ENCODE measurements at regions not wholly inside any gene's neighbourhood (a gene's known extent, or its start where the extent isn't known, plus 50 kb on each side); places are given as distances from the start of the nearest gene placed in this dataset.
"Not testable (repeated sequence)": the region's sequence is repeated elsewhere in the genome, so short reads cannot be mapped to it uniquely, and the experiment has no call there.

- no peak for DNase-seq (ENCODE audit: low read depth)
Measured at GRCh38 chr5:103385722-103386121, 127.2 kb downstream of the MACIR start.

GRCh38 chr5:103377638-103378037 lies 119.1 kb downstream of the MACIR start:
- DNase-seq (ENCODE audit: low read depth); H3K4me3 ChIP-seq (ENCODE audit: low read depth, low read length): not testable (repeated sequence)

More at GRCh38 chr5:103385722-103386121, 127.2 kb downstream of the MACIR start:
- no peak overlapping the region for H3K4me3 ChIP-seq (ENCODE audit: low read depth, low read length)
- TF ChIP-seq, protein P1, sequence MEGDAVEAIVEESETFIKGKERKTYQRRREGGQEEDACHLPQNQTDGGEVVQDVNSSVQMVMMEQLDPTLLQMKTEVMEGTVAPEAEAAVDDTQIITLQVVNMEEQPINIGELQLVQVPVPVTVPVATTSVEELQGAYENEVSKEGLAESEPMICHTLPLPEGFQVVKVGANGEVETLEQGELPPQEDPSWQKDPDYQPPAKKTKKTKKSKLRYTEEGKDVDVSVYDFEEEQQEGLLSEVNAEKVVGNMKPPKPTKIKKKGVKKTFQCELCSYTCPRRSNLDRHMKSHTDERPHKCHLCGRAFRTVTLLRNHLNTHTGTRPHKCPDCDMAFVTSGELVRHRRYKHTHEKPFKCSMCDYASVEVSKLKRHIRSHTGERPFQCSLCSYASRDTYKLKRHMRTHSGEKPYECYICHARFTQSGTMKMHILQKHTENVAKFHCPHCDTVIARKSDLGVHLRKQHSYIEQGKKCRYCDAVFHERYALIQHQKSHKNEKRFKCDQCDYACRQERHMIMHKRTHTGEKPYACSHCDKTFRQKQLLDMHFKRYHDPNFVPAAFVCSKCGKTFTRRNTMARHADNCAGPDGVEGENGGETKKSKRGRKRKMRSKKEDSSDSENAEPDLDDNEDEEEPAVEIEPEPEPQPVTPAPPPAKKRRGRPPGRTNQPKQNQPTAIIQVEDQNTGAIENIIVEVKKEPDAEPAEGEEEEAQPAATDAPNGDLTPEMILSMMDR (IDR thresholded peaks at IDR 0.05; ENCODE audit: control insufficient read depth, extremely low read depth, insufficient read depth) = peak; percentile 18; the same call in 1 of the 2 replicates

GRCh38 chr5:103375863-103376591 lies 117.5 kb downstream of the MACIR start:
- H3K4me3 ChIP-seq (ENCODE audit: low read depth, low read length) = no peak overlapping the region
- TF ChIP-seq, protein P1 (IDR thresholded peaks at IDR 0.05; ENCODE audit: control insufficient read depth, extremely low read depth, insufficient read depth) = no peak
- DNase-seq (ENCODE audit: low read depth) = no peak

DNA sequence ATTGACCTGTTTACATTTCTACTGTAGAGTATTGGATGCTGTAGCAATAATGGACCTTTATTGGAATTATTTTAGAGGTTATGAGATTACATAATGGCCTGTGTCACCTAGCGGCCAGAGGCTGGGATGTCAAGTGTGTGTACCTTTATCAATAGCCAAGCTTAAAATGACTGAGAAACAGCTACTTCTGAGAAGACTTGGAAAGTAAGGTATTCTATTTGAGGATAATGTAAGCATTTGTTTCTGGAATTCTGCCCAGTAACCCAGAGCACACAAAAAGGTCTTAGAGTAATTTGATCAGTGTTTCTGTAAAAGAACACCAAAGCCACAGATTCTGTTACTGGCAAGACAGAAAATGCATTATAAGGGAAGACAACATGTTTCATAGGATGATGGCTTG lies 116.8 kb downstream of the MACIR start:
- no peak for DNase-seq (ENCODE audit: low read depth)
- TF ChIP-seq, protein P1 (IDR thresholded peaks at IDR 0.05; ENCODE audit: control insufficient read depth, extremely low read depth, insufficient read depth) = peak; percentile 69
- H3K4me3 ChIP-seq (ENCODE audit: low read depth, low read length) = no peak overlapping the region

DNA sequence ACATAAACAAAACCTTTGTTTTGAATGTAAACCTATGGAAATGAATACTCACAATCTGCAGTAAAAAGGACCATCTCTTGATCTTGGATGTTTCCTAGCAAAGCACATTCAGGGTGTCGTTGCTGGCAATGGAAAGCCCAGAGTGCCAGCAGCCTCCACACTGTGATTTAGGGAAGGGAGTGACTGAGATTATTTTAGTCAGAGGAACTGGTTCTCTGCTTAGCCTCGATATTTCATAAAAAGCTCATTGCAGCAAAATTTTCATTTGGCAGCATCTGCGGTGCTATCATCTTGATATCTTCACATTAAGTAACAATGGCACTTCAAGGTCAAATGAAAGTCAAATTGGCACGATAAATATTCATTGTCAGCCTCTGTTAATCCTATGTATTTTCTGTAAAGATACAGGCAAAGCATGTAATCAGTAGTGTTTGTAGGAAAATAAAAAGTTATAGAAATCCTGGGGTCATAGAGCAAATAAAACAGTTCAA lies 116.0 kb downstream of the MACIR start:
- no peak for DNase-seq (ENCODE audit: low read depth)
- TF ChIP-seq, protein P1 (IDR thresholded peaks at IDR 0.05; ENCODE audit: control insufficient read depth, extremely low read depth, insufficient read depth) = no peak
- no peak overlapping the region for H3K4me3 ChIP-seq (ENCODE audit: low read depth, low read length)

GRCh38 chr5:103373597-103374472 lies 115.3 kb downstream of the MACIR start:
- no peak for DNase-seq (ENCODE audit: low read depth)
- TF ChIP-seq, protein P1 (IDR thresholded peaks at IDR 0.05; ENCODE audit: control insufficient read depth, extremely low read depth, insufficient read depth) = no peak
- no peak overlapping the region for H3K4me3 ChIP-seq (ENCODE audit: low read depth, low read length)

DNA sequence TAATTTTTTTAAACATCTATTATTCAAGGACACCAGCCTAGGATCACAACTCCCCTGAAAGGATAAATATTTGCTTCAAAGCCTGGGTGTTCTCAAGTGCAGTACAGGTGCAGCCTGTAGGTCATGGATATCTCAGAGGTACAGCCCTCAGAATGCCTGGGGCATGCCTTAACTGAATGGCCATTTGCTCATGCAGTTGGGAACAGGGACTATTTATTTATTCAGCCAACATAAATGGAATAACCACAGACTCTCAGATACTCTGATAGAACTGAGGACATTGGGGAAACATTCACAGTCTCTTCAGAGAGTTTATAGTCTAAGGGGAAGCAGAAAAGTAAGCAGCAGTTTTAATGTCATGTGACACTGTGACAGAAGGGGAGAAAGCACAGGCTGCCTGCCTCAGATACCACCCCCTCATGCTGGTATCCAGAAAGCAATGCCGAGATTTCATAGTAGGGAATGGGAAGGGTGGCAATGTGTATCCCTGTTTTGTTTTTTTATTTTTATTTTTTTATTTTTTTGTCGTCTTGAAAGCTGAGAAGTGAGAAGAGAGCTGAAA lies 112.6 kb downstream of the MACIR start:
- H3K4me3 ChIP-seq (ENCODE audit: low read depth, low read length) = no peak overlapping the region
- DNase-seq (ENCODE audit: low read depth) = no peak
- TF ChIP-seq, protein P1 (IDR thresholded peaks at IDR 0.05; ENCODE audit: control insufficient read depth, extremely low read depth, insufficient read depth) = no peak

Measured in LNCaP clone FGC (cell line).